ENCODE measurements at regions not wholly inside any gene's neighbourhood (a gene's known extent, or its start where the extent isn't known, plus 50 kb on each side); places are given as distances from the start of the nearest gene placed in this dataset.

GRCh38 chr21:38574895-38575575 lies 76.8 kb upstream of the ERG start:
- TF ChIP-seq CTCF (IDR thresholded peaks at IDR 0.05) (no peak), POLR2A (IDR thresholded peaks at IDR 0.05) (no peak)
